Liver (tissue), 3 donors: ENCODE measurements at regions not wholly inside any gene's neighbourhood (a gene's known extent, or its start where the extent isn't known, plus 50 kb on each side); places are given as distances from the start of the nearest gene placed in this dataset.

Experiments used
- CTCF ChIP-seq: fragments of 150-350 bp; IDR thresholded peaks from 2 replicates; pipeline ENCODE4 v1.5.1; 2017; ENCODE audit warnings: improper control_type of control experiment, low read depth, low read length; ENCODE audit not compliant: missing input control
- FOXA1 ChIP-seq: IDR thresholded peaks from 2 replicates; pipeline ENCODE4 v1.6.1; 2016; ENCODE audit warnings: antibody characterized with exemption
- GABPA ChIP-seq, 2 donors: IDR thresholded peaks in 1 of 2; conservative IDR thresholded peaks in 1 of 2; 2 replicates each; pipeline ENCODE4 v1.6.1; 2016; ENCODE audit warnings: antibody characterized with exemption in 2 of 2, mild to moderate bottlenecking in 1 of 2, moderate library complexity in 1 of 2
- HNF4A ChIP-seq, 2 donors: conservative IDR thresholded peaks; 2 replicates each; pipeline ENCODE4 v1.6.1; 2016; ENCODE audit warnings: antibody characterized with exemption in 2 of 2, mild to moderate bottlenecking in 2 of 2
- HNF4G ChIP-seq: IDR thresholded peaks from 2 replicates; pipeline ENCODE4 v1.6.1; 2016; ENCODE audit warnings: antibody characterized with exemption
- JUND ChIP-seq, 2 donors: IDR thresholded peaks; 2 replicates each; pipeline ENCODE4 v1.6.1; 2016; ENCODE audit warnings: antibody characterized with exemption in 2 of 2
- MAX ChIP-seq: IDR thresholded peaks from 2 replicates; pipeline ENCODE4 v1.6.1; 2016; ENCODE audit warnings: antibody characterized with exemption
- NR2F2 ChIP-seq: IDR thresholded peaks from 2 replicates; pipeline ENCODE4 v1.6.1; 2016; ENCODE audit warnings: antibody characterized with exemption
- RAD21 ChIP-seq, 2 donors: IDR thresholded peaks; 2 replicates each; pipeline ENCODE4 v1.6.1; 2016; ENCODE audit warnings: antibody characterized with exemption in 2 of 2, mild to moderate bottlenecking in 2 of 2
- SP1 ChIP-seq: IDR thresholded peaks from 2 replicates; pipeline ENCODE4 v1.6.1; 2018; ENCODE audit warnings: antibody characterized with exemption, mild to moderate bottlenecking
- TAF1 ChIP-seq: conservative IDR thresholded peaks from 2 replicates; pipeline ENCODE4 v1.6.1; 2016; ENCODE audit warnings: antibody characterized with exemption, mild to moderate bottlenecking
- YY1 ChIP-seq: IDR thresholded peaks from 2 replicates; pipeline ENCODE4 v1.6.1; 2016; ENCODE audit warnings: antibody characterized with exemption, mild to moderate bottlenecking
- ZBTB33 ChIP-seq: IDR thresholded peaks from 2 replicates; pipeline ENCODE4 v1.6.1; 2016; ENCODE audit warnings: antibody characterized with exemption
- donor health status: healthy.
- donor health status: healthy.

- TF ChIP-seq FOXA1 (no peak), CTCF (no peak), MAX (no peak), HNF4A (conservative IDR thresholded peaks at IDR 0.05) (no peak), SP1 (no peak), YY1 (no peak), RAD21 (IDR thresholded peaks at IDR 0.05) (no peak), JUND (IDR thresholded peaks at IDR 0.05) (no peak), HNF4G (no peak), GABPA (IDR thresholded peaks at IDR 0.05 in 1 of 2, conservative IDR thresholded peaks at IDR 0.05 in 1 of 2) (no peak), ZBTB33 (no peak), TAF1 (no peak), NR2F2 (no peak)
Observed at GRCh38 chr12:107526555-107527180, 158.9 kb upstream of the PWP1 start.
